ENCODE measurements at regions not wholly inside any gene's neighbourhood (a gene's known extent, or its start where the extent isn't known, plus 50 kb on each side); places are given as distances from the start of the nearest gene placed in this dataset.

DNA sequence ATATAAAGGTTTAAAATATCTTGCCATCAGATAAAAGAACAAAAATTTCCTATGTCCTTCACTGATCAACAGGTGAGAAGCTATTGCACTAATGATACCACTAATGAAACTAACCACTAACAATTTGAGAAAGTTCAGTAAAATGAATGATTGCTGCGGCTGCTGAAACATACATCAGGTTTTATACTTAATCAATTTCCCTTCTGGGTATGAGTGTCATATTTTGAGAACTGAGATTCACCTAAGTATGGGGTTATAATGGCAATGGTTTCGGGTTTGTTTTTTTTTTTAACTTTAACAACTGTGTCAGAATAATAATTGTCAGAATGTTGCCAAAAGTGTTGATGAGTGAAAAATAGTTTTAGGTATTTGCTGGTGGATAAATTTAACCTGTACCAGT, 151.3 kb upstream of the SLC39A10 start:
- TF ChIP-seq TAF1 (IDR thresholded peaks at IDR 0.05; ENCODE audit: low read depth, low read length) (no peak), ZNF274 (IDR thresholded peaks at IDR 0.05; ENCODE audit: borderline replicate concordance, extremely low read depth, low read length) (no peak), POLR2A (IDR thresholded peaks at IDR 0.05; ENCODE audit: control extremely low read depth in 1 of 2, low read depth in 2 of 2, low read length in 2 of 2) (no peak), FOSL1 (IDR thresholded peaks at IDR 0.05; ENCODE audit: insufficient read depth, low read depth, low read length) (no peak), BACH1 (IDR thresholded peaks at IDR 0.05; ENCODE audit: low read length) (no peak), CEBPB (IDR thresholded peaks at IDR 0.05; ENCODE audit: low read depth, low read length) (no peak), CHD2 (IDR thresholded peaks at IDR 0.05; ENCODE audit: low read length) (no peak)
- TF ChIP-seq, protein P1, sequence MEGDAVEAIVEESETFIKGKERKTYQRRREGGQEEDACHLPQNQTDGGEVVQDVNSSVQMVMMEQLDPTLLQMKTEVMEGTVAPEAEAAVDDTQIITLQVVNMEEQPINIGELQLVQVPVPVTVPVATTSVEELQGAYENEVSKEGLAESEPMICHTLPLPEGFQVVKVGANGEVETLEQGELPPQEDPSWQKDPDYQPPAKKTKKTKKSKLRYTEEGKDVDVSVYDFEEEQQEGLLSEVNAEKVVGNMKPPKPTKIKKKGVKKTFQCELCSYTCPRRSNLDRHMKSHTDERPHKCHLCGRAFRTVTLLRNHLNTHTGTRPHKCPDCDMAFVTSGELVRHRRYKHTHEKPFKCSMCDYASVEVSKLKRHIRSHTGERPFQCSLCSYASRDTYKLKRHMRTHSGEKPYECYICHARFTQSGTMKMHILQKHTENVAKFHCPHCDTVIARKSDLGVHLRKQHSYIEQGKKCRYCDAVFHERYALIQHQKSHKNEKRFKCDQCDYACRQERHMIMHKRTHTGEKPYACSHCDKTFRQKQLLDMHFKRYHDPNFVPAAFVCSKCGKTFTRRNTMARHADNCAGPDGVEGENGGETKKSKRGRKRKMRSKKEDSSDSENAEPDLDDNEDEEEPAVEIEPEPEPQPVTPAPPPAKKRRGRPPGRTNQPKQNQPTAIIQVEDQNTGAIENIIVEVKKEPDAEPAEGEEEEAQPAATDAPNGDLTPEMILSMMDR (IDR thresholded peaks at IDR 0.05; ENCODE audit: control extremely low read depth in 1 of 3, insufficient read depth in 1 of 3, low read depth in 1 of 3, low read length in 3 of 3): no peak
